Retinal pigment epithelial cell (primary cell): ENCODE measurements at regions not wholly inside any gene's neighbourhood (a gene's known extent, or its start where the extent isn't known, plus 50 kb on each side); places are given as distances from the start of the nearest gene placed in this dataset.

Experiments used
- DNase-seq: peaks from one replicate; pipeline ENCODE4 v3.0.0-alpha.2; 2010; ENCODE audit warnings: low read depth
- H3K4me3 ChIP-seq: 2 replicates; pipeline ENCODE4 v1.5.1; 2011; ENCODE audit warnings: mild to moderate bottlenecking, low read length, control low read depth, moderate library complexity
- CTCF ChIP-seq: conservative IDR thresholded peaks from 2 replicates; pipeline ENCODE4 v1.5.1; 2011; ENCODE audit warnings: low read depth, low read length, control low read depth, inconsistent platforms

GRCh38 chr6:104332364-104332763, 527.4 kb downstream of the HACE1 start:
- no peak overlapping the region for H3K4me3 ChIP-seq
- no peak for DNase-seq
- TF ChIP-seq CTCF: no peak

DNA sequence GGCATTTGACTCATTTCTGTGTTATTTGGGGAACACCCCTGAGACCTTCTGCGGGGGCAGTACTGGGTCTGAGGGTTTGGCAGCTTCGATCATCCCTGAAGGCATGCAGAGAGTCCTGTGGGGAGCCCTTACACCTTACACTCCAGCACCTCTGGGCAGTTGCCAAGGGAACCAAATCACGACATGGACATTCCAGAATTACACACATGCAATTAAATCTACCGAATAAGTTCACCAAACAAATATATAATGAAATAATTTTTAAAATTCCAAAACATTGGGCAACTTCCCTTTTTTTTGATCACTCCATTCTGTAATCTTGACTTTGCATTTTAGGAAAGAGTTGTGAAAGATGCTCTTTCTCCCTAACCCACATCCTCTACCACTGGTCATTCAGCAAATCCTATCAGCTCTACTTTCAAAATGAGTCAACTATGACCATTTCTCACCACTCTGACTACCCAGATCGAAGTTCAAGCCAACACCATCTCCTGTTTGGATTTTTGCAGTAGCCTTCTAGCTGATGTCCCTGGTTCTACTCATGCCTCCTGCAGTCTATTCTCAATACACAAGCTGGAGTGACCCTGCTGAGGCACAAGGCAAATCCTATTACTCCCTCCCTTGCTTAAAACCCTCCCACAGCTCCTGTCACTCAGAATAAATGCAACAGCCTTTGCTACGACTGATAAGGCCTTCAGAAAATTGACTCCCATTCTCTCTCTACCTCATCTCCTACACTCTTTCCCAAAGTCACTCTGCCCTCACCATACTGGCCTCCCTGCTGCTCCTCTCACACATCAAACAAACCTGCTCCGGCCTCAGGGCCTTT, 533.3 kb downstream of the HACE1 start:
- no peak for DNase-seq
- no peak overlapping the region for H3K4me3 ChIP-seq
- no peak for TF ChIP-seq CTCF

- TF ChIP-seq CTCF: peak; percentile 81
- DNase-seq: no peak
- no peak overlapping the region for H3K4me3 ChIP-seq
Measured at GRCh38 chr6:104325341-104326172, 534.2 kb downstream of the HACE1 start.

DNA sequence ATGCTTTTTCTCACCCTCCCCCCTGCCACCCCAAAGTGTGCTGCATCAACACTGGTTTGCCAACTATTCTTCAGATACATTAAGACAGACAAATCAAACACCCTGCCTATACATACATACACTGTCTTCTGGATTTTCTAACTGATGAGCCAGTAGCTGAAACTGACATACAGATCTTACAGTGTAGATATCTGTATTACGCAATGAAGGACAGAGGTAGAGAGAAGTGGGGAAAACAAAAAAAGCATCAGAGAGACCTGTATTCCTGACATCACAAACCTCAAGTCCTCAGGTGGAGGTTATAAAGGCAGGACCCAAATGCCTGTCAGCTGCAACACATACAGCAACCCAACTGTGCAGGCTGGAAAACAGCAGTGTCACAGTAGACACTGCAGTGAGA, 535.4 kb downstream of the HACE1 start:
- no peak for DNase-seq
- no peak for TF ChIP-seq CTCF
- H3K4me3 ChIP-seq: no peak overlapping the region

DNA sequence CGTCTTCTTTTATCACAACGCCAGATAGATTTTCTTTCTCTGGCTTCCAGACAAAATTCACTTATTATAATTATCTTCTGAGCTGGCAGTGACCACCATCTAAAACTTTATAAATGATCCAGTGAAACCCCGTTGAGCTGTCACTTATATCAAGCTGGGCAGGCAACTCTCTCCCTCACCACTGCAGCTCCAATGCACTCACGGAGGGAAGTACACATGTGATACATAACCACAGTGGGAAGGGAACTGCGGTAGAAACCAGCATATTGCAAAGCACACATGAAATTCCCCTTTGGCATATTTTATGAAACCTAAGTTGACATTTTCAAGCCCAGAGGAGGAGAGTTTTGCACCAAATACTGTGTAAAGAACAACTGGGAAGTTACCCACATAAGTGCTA, 536.9 kb downstream of the HACE1 start:
- no peak overlapping the region for H3K4me3 ChIP-seq
- no peak for DNase-seq
- no peak for TF ChIP-seq CTCF

- DNase-seq: no peak
- H3K4me3 ChIP-seq: no peak overlapping the region
- no peak for TF ChIP-seq CTCF
Measured at GRCh38 chr6:104321301-104321700, 538.4 kb downstream of the HACE1 start.
